ENCODE measurements at regions not wholly inside any gene's neighbourhood (a gene's known extent, or its start where the extent isn't known, plus 50 kb on each side); places are given as distances from the start of the nearest gene placed in this dataset.

GRCh38 chr14:33855672-33856071, 95.2 kb downstream of the EGLN3 start:
- no peak for TF ChIP-seq CTCF (IDR thresholded peaks at IDR 0.05 in 2 of 3, conservative IDR thresholded peaks at IDR 0.05 in 1 of 3; ENCODE audit: control insufficient read depth in 2 of 3, extremely low read depth in 1 of 3, insufficient read depth in 1 of 3, low read depth in 3 of 3, low read length in 3 of 3)
- TF ChIP-seq STAT3 (IDR thresholded peaks at IDR 0.05; ENCODE audit: low read depth, low read length): no peak
- no peak for TF ChIP-seq SIX5 (IDR thresholded peaks at IDR 0.05; ENCODE audit: low read depth, low read length, severe bottlenecking)

Measured in GM12878 (cell line).